GM12865 (cell line): ENCODE measurements at regions not wholly inside any gene's neighbourhood (a gene's known extent, or its start where the extent isn't known, plus 50 kb on each side); places are given as distances from the start of the nearest gene placed in this dataset.
A peak's percentile ranks its signal among the peaks of the same experiment; 100 is the strongest.

Experiments
- DNase-seq: peaks from one replicate; pipeline ENCODE4 v3.0.0; 2010; ENCODE audit warnings: low read depth
- H3K4me3 ChIP-seq: 2 replicates; pipeline ENCODE4 v1.5.1; 2011; ENCODE audit warnings: mild to moderate bottlenecking, low read depth, low read length, control low read depth
- TF ChIP-seq, protein P1 (sequence below): IDR thresholded peaks from 2 replicates; pipeline ENCODE4 v1.5.1; 2011; ENCODE audit warnings: low read length, control low read depth, low read depth, inconsistent platforms; ENCODE audit not compliant: insufficient read depth; ENCODE audit errors: missing control alignments

- H3K4me3 ChIP-seq = no peak overlapping the region
- TF ChIP-seq, protein P1, sequence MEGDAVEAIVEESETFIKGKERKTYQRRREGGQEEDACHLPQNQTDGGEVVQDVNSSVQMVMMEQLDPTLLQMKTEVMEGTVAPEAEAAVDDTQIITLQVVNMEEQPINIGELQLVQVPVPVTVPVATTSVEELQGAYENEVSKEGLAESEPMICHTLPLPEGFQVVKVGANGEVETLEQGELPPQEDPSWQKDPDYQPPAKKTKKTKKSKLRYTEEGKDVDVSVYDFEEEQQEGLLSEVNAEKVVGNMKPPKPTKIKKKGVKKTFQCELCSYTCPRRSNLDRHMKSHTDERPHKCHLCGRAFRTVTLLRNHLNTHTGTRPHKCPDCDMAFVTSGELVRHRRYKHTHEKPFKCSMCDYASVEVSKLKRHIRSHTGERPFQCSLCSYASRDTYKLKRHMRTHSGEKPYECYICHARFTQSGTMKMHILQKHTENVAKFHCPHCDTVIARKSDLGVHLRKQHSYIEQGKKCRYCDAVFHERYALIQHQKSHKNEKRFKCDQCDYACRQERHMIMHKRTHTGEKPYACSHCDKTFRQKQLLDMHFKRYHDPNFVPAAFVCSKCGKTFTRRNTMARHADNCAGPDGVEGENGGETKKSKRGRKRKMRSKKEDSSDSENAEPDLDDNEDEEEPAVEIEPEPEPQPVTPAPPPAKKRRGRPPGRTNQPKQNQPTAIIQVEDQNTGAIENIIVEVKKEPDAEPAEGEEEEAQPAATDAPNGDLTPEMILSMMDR = no peak
- DNase-seq = no peak
These were observed 84.4 kb upstream of the ADAMTS16 start for GRCh38 chr5:5055712-5056111.

DNA sequence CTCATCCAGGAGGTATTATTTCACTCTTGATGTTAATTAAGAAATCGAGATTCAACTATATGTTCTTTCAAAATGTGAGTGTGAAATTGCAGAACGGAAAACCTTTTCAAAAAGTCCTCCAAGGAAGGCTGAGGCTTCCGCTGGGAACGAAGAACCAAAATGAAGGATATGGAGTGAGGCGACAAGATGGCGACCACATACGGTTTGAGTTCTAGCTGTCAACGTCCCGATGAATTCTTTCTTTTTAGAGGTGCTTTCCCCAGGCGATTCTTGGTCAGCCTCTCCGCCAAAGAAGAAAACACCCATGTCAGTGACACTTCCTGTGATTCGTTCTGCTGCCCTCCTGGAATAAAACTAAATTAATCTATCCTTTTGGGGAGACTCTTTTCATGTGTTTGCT lies 78.3 kb upstream of the ADAMTS16 start:
- TF ChIP-seq, protein P1 = no peak
- H3K4me3 ChIP-seq = no peak overlapping the region
- DNase-seq = no peak

DNA sequence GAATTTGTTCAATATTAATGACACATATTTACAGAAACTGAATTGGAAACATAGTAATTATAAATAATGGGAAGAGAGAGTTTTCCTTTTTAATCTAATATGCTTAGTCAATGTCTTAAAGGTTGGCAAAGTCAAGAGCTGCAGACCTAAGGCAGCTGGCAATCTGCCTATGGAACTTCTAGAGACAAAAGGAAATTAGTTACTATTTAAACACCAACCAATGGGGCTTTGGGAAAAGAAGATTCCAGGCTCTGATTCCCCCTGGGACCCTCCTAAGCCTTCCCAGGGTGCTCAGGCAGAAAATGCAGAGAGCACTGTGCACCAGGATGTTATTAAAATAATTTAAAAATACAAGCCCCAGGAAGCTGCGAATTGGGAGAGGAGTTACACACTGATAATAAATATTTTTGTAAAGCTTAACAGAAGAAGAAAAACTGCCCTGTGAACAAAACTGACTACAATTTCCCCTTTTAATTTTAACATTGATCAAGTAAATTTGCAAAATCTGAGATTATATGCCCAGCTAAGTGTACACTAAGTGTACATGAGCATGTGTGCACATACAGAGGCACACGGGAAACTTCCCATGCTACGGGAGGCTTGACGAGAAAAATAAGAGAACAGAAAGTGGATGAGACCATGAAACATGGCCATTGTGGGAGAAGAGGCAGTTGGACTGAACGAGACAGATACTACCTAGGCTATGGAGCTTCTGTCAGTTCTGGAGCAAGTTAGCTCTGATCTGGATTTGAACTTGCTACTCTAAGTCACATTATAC lies 77.4 kb upstream of the ADAMTS16 start:
- no peak overlapping the region for H3K4me3 ChIP-seq
- peak; percentile 33 for DNase-seq
- TF ChIP-seq, protein P1 = no peak

DNA sequence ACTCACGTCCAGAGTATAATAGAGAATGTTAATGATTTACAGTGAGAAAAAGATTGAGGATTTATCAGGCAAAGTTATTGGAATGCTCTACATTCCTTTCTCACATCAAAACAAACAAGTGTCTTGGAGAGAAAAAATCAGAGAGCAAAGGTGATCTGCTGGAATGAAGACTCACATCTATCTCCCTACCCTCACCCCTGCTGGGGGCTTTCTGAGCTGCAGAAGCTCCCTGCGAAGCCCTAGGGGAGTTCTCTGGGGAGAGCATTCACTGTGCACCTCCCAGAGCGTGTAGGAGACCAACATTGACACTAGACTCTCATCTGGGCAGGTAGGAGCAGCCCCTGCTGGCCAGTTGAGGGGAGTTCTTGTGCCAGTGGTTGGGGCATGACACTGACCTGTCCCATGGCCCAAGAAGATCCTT lies 76.6 kb upstream of the ADAMTS16 start:
- no peak overlapping the region for H3K4me3 ChIP-seq
- TF ChIP-seq, protein P1 = peak; percentile 53
- DNase-seq = peak; percentile 66

- no peak overlapping the region for H3K4me3 ChIP-seq
- no peak for DNase-seq
- TF ChIP-seq, protein P1 = no peak
These were observed 74.7 kb upstream of the ADAMTS16 start for GRCh38 chr5:5065472-5065871.

DNA sequence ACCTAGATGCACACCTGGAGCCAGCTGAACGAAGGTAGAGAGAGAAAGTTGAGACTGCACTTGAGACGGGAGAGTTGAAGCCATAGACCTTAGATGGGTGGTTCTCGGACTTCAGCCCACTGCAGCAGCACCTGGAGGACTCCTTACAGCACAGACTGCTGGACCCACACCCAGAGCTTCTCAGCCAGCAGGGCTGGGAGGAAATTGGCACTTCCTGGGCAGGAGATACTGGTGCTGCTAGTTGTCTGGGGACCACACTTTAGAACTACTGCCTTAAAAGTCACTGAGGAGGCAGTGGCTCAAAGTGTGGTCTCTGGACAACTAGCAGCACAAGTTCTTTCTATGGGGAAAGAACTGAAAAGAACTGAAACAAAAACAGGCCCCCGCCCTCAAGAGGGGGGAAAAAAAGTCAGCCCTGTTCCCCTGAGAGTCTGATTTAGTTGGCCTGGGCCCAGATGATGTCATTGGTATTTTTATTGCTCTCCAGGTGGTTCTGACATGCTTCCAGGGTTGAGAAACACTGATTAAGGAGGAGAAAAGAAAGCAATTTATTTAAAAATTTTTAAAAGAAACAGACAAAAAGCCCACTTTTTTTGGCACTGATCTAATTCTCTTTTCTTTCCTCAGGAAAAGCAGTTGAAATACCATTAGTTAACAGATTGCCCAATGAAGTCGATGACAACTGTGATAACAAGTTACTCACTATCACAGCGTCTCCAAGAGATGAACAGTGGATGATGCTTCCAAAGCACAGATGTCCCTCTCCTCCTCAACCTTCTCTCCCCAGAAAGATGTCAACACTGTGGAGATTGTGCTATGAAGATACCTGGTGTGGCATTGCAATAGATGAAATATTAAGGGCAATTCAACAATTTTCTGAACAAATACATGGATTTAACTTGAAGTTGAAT lies 73.6 kb upstream of the ADAMTS16 start:
- no peak overlapping the region for H3K4me3 ChIP-seq
- DNase-seq = peak; percentile 37
- TF ChIP-seq, protein P1 = no peak

GRCh38 chr5:5069851-5070250 lies 70.3 kb upstream of the ADAMTS16 start:
- TF ChIP-seq, protein P1 = no peak
- no peak overlapping the region for H3K4me3 ChIP-seq
- DNase-seq = no peak
